Stimulated activated CD8-positive, alpha-beta memory T cell treated with anti-CD3 and anti-CD28 coated beads, Interleukin-7, amount 100 ng/mL, for 1 hour (primary cell): ENCODE measurements at regions not wholly inside any gene's neighbourhood (a gene's known extent, or its start where the extent isn't known, plus 50 kb on each side); places are given as distances from the start of the nearest gene placed in this dataset.
"Not testable (repeated sequence)": the region's sequence is repeated elsewhere in the genome, so short reads cannot be mapped to it uniquely, and the experiment has no call there.

ENCODE experiments used
- DNase-seq, 2 donors: peaks; one replicate each; pipeline ENCODE4 v3.0.0-alpha.2; 2020; ENCODE audit warnings: low read depth in 2 of 2

DNA sequence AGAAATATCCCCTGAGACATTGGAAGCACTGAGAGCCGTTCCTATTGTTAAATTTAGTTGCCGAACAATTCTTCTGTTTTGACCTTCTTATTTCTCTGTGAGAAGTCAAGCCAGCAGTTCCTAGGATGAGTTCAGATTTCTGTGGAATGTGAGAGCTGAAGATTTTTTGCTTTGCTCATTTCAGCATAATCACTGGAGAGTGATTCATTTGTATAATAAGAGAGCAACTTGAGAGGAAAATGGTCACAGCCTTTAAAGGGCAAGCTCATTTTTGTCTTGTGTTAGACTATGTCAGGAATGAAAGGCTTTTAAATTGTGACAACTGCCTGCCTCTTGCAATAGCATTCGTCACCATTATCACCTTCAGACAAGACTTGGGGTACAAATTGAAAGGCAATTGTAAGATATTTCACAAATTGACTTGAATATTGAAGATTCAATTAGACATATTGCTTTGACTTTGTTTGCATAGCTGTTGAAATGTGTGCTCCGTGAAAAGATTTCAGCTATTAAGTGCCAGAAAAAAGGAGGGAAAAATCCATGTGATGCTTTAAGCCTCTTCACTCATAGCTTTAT, 900.0 kb upstream of the GOT2 start:
- DNase-seq, result no peak

DNA sequence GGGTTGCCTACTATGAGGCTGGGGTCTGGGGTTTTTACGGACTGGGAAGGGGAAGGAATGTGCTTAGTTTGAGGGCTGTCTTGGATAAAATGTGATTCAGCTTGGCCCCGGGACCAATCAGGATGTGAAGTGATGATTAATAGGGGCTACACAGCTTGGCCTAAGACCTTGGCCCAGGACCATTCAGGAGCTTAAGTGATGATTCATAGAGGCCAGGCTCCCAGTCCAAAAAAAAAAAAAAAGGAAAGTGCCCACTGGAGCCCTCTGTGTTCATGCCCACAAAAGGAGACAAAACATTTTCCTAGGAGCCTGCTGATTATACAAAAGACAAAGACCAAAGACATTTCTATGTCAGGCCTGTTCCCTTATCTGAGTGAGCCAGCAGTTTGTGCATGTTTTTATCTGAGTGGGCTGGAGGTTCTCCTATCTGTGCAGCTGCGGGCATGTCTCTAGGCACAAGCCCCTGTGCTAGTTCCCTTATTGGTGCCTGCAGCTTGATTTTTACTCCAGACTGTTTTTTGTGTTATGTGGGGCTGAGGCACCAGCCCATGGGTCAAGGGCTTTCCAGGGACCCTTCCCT, 898.2 kb upstream of the GOT2 start:
- DNase-seq, result no peak

DNA sequence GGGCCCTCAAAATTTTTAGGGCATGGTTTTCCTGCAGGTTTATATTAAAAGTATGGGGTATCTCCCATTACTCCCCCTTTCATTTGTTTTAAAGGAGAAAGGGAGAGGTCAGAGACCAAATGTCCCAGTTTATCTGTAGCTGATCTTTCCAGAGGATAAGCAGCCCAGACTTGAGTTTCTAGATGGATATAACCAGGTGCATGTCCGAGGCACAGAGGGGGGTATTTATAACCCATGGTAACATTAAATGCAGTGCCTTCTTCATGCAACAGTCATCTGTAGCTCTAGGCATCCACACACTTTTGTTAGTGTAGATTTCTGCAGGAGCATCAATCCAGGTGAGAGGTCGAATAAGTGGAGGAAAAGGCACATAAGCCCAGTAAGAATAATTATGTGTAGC, 890.3 kb upstream of the GOT2 start:
- DNase-seq, result not testable (repeated sequence)

DNA sequence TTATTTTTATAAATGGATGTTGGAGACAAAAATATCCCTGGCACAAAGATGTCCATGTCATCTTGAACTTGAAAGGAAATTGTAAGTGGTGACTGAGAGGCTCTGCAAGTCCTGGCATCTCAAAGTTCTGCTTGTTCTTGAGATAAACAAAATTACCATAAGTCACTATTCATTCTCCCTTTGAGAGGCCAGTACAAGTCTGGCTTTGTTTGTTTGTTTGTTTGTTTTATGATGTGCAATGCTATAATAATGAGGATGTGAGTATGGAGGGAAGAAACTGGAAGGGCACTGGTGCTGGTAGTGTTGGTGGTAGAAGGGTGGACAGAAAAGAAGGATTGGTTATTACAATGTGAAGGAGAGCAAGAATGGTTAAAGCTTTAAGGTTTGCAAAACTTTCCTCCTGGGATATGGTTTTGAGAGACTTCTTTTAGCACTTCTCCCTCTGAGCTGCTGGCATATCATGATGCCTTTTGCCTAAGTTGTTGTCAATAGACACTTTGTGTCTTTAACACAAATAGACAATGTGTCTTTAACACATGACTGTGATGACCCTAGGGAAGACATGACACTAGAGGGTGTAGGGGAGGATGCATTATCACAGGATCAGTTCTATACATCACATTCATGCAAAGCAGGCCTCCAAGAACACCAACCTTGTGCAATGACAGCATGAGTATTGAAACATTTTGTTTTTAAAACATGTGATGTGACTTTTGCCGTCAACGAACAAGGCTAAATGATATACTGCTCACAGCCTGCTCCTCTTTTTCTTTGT, 880.5 kb upstream of the GOT2 start:
- DNase-seq, result no peak

DNA sequence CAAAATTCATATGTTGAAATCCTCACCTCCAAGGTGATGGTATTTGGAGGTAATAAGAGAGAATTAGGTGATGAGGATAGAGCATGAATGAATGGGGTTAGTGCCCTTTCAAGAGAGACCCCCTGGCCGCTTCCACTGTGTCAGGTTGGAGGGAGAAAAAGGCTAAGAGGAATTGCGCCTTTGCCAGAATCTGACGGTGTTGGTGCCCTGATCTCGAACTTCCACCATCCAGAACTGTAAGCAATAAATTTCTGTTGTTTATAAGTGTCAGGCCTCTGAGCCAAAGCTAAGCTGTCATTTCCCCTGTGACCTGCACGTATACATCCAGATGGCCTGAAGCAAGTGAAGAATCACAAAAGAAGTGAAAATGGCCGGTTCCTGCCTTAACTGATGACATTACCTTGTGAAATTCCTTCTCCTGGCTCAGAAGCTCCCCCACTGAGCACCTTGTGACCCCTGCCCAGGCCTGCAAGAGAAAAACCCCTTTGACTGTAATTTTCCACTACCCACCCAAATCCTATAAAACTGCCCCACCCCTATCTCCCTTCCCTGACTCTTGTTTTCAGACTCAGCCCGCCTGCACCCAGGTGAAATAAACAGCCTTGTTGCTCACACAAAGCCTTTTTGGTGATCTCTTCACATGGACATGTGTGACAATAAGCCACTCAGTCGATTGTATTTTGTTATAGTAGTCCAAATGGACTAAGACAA, 878.9 kb upstream of the GOT2 start:
- DNase-seq, result not testable (repeated sequence)

GRCh38 chr16:59612094-59612493, 878.0 kb upstream of the GOT2 start:
- DNase-seq, result no peak

DNA sequence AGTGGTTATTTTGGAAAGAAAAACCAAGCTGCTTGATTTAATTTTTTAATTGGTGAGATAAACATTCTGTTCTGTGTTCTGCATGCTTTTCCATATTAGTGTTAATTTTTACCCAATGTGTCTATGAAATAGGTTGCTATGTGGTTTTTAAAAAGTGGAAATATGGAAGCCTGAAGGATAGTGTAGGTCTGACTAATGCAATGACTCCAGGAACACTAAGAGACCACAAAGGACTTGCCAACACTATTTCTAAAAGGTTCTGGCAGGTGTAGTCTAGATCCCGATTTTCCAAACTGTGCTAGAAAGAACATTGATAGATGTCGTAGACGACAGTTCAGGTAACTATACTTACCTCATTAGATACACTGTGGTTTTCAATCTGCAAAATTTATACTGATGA, 877.4 kb upstream of the GOT2 start:
- DNase-seq, result no peak

GRCh38 chr16:59605706-59606105, 871.6 kb upstream of the GOT2 start:
- no peak for DNase-seq

DNA sequence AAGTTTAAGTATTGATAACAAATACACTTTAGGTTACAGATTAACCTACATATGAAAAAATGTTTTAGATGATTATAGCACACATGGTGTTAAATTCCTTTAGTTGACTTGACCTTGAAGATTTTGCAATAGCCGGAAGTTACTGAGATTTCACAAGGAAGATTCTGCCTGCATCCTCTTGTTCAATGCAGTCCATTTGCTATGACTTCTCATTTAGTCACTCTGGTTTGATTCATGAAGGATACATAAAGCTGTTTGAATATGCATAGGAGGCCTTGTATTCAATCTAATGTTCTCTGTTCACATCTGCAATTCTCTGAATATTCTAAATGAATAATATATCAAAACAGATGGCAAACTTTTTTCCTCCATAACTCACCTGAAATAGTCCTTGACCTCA, 870.2 kb upstream of the GOT2 start:
- no peak for DNase-seq

DNA sequence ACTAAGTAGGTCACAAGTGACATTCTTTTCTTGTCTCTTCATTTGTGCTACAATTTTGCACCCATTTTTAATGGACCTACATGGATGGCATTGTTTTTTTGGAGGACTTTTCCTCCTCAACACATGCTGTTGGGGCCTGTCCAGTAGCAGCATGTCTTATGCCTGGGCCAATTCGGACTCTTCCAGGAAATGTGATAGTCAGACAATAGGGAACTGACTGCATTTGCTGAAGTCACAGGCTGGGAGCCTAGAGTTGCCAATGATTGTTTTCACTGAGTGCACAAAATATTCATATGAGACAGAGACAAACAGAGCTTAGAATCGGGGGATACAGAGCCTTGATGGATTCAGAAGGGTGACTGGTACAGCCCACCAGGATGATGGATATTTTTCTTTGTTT, 867.3 kb upstream of the GOT2 start:
- no peak for DNase-seq

DNA sequence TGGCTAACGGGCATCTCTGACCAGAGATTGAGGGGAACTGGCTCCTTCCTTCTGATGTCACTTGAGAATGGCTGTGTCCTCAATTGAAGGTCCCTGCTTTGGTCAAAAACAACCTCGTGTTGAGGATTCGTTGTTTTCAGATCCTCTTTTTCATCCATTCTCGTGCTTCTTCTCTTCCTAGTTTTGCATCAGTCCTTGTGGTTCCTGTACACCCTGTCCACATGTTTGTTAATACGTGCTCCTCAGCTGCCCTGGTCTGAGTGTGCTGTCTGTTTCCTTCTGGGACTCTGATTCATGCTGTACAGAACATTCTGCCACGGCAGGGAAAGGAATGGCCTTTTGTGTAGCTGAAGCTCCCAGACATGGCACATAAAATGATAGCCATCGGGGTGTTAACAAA, 863.2 kb upstream of the GOT2 start:
- no peak for DNase-seq

GRCh38 chr16:59596693-59597092, 862.6 kb upstream of the GOT2 start:
- DNase-seq, result no peak

DNA sequence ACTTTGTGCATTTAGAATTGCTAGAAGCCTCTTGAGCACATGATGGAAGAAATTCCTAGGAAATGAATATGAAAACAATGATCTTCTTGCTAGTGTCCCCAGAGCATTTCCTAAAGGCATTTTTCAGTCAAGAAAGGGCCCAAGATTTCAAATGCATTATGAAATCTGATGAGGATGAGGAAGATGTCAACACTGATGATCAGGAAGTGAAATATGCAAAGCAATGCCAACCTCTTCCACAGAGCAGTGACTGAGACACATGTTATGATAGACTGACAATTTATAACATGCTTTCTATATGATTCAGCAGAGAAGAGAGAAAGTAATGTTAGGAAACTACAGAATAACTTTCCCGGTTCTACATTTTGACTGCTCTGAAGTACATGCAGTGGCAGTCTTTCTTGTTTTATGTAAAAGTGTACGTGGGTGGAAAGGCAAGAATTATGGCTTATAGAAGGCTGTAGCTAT, 859.1 kb upstream of the GOT2 start:
- no peak for DNase-seq

- no peak for DNase-seq
Observed at GRCh38 chr16:59591480-59591879, 857.4 kb upstream of the GOT2 start.

DNA sequence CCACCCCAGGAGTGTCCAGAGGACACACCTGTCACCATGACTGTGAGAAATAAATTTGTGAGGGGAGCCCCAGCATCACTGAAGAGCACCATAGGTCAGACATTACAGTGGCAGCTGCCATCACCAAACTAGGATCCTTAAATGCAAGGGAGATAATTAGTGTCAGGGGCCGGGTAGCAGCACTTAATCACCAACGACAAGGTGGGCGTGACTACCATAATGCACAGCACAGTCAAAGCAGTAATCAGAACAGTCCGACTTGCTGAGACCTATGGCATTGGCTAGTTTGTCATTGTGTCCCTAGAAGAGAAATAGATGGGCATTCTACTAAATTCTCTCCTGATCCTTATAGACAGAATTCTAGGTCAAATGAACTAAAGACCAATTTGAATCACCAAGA, 856.7 kb upstream of the GOT2 start:
- DNase-seq, result no peak

DNA sequence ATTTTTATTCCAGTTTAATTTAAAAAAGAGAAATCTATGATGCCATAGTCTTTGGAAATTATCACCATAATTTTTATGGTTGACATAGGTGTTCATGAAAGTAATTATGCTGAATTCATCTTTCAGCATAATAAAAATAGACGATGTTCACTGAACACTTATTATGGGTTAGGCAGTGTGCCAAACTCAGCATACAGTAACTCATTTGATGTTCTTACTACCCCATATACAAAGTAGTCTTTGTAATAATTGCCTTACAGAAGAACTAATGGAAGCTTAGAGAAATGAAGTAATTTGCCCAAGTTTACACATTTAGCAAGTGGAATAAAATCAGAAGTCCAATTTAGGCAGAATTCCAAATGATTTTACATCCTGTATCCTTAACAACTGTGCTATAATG, 852.2 kb upstream of the GOT2 start:
- DNase-seq, result no peak

- no peak for DNase-seq
Observed at GRCh38 chr16:59574296-59574695, 840.2 kb upstream of the GOT2 start.

- no peak for DNase-seq
Observed at GRCh38 chr16:59573528-59574271, 839.6 kb upstream of the GOT2 start.

GRCh38 chr16:59567496-59567895, 833.4 kb upstream of the GOT2 start:
- DNase-seq, result no peak

- no peak for DNase-seq
Observed at GRCh38 chr16:59566446-59566845, 832.3 kb upstream of the GOT2 start.

DNA sequence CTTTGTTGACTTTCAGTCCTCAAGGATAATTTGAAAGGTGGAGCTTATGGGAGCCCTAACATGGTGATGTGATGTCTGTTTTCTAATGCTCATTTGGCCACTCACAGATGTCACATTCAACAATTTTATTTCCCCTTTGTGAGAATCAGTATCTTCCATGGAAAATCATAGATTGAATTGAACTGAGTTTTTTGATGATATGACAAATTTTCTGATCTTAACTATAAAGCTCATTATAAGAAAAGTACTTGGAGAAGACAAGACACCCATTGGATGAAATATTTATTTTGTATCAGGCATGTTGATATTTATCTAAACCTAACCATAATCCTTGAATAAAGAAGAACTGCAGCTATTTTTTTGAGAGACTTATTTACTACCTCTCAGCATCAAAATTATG, 824.6 kb upstream of the GOT2 start:
- no peak for DNase-seq

DNA sequence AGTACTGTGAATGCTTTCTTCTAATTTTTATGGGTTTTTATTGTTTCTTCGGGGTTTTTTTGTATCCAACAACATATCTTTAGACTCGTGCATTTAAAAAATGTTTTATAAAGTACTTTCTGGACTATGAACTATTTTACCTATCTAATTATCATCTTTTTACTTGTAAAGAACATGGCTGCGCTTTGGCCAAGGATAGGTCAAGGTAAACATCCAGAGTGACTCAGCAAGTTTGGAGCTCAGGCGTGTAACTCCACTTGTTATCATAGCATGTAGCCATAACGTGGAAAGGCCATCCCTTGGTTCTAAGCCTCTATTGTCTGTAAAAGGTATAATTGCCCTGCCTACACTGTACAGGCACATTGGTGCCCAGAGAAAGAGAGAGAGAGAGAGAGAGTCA, 818.0 kb upstream of the GOT2 start:
- no peak for DNase-seq
